Spleen (tissue), 11 donors: ENCODE measurements at regions not wholly inside any gene's neighbourhood (a gene's known extent, or its start where the extent isn't known, plus 50 kb on each side); places are given as distances from the start of the nearest gene placed in this dataset.

Experiments used
- DNase-seq: peaks from one replicate; pipeline ENCODE4 v3.0.0-alpha.2; 2020
- H3K27ac ChIP-seq, 8 donors: fragments of 200-600 bp; sonication (generic) in 7 of 8; 1 replicate in 4 of 8; 2 replicates in 4 of 8; pipeline versions ENCODE4 v1.5.0 to v1.8.0; 2016 to 2021; ENCODE audit warnings: inconsistent platforms in 4 of 8, mild to moderate bottlenecking in 4 of 8, moderate library complexity in 1 of 8
- H3K27me3 ChIP-seq, 7 donors: fragments of 200-600 bp; sonication (generic) in 6 of 7; replicated peaks in 1 of 7; 1 replicate in 4 of 7; 2 replicates in 3 of 7; pipeline versions ENCODE4 v1.5.0 to v1.8.0; 2016 to 2021; ENCODE audit warnings: inconsistent platforms in 3 of 7, mild to moderate bottlenecking in 1 of 7
- H3K36me3 ChIP-seq, 6 donors: fragments of 200-600 bp; sonication (generic) in 5 of 6; 1 replicate in 4 of 6; 2 replicates in 2 of 6; pipeline versions ENCODE4 v1.5.0 to v1.8.0; 2016 to 2021; ENCODE audit warnings: inconsistent platforms in 2 of 6
- H3K4me1 ChIP-seq, 6 donors: fragments of 200-600 bp; sonication (generic) in 5 of 6; 1 replicate in 3 of 6; 2 replicates in 3 of 6; pipeline versions ENCODE4 v1.5.0 to v1.8.0; 2016 to 2021; ENCODE audit warnings: inconsistent platforms in 3 of 6
- H3K4me3 ChIP-seq, 8 donors: fragments of 200-600 bp; sonication (generic) in 7 of 8; 1 replicate in 4 of 8; 2 replicates in 4 of 8; pipeline versions ENCODE4 v1.5.0 to v1.8.0; 2016 to 2021; ENCODE audit warnings: inconsistent platforms in 4 of 8, mild to moderate bottlenecking in 4 of 8, moderate library complexity in 2 of 8
- H3K9me3 ChIP-seq, 8 donors: fragments of 200-600 bp; sonication (generic) in 7 of 8; 1 replicate in 4 of 8; 2 replicates in 4 of 8; pipeline versions ENCODE4 v1.5.0 to v1.8.0; 2016 to 2021; ENCODE audit warnings: inconsistent platforms in 4 of 8
- POLR2A ChIP-seq, 3 donors: fragments of 450-650 bp; IDR thresholded peaks; one replicate each; pipeline ENCODE4 v1.5.1; 2017; ENCODE audit warnings: antibody characterized with exemption in 3 of 3, mild to moderate bottlenecking in 1 of 3
- POLR2AphosphoS5 ChIP-seq, 3 donors: sonication (generic); formaldehyde crosslinking; IDR thresholded peaks; one replicate each; pipeline ENCODE4 v1.5.1; 2017; ENCODE audit warnings: antibody characterized with exemption in 3 of 3
- WGBS, 5 donors: extraction: QIAGEN DNeasy Blood & Tissue Kit in 3 of 5; methylation state at CpG; one replicate each; pipeline versions ENCODE4 v1.1.5 to v1.1.7; 2013 to 2018; 5-methylcytosine and 5-hydroxymethylcytosine counted together
- intact Hi-C: fragments of 100-400 bp; cut with DNase I; formaldehyde crosslinking; loops from one replicate; pipeline ENCODE4 v1.15.0; 2023; ENCODE audit warnings: low total_unique reads
- TF ChIP-seq, protein P1 (sequence below), 11 experiments: fragments of 200-600 bp in 7 of 11; fragments of 450-650 bp in 4 of 11; sonication (generic) in 4 of 11; IDR thresholded peaks in 8 of 11; conservative IDR thresholded peaks in 3 of 11; 1 replicate in 7 of 11; 2 replicates in 4 of 11; pipeline versions ENCODE4 v1.4.0 to v1.8.0; 2016 to 2021; ENCODE audit warnings: antibody characterized with exemption in 11 of 11, inconsistent platforms in 4 of 11, mild to moderate bottlenecking in 1 of 11
- donor health status: healthy with polysubstance abuse.
- donor health status: DM: no; HTN: no; CAD: no; lungs with moderate emphysema.
- donor health status: DM: no; HTN: no; CAD: no.
- donor health status: Bipolar disorder and iron deficiency.
- donor health status: healthy.
- donor health status: DM: no; HTN: no; CAD: no.
- donor health status: DM: yes; HTN: yes; CAD: no.

DNA sequence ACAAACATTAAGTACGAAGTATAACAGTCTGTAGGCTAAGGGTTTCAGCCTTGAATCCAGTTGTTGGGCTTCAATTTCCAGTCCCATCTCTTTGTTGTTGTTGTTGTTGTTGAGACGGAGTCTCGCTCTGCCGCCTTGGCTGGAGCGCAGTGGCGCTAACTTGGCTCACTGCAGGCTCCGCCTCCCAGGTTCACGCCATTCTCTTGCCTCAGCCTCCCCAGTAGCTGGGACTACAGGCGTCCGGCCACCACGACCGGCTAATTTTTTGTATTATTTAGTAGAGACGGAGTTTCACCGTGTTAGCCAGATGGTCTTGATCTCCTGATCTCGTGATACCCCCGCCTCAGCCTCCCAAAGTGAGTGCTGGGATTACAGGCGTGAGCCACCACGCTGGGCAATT, 464.9 kb downstream of the ANKRD7 start:
- no peak for DNase-seq
- TF ChIP-seq POLR2A (IDR thresholded peaks at IDR 0.05): no peak
- TF ChIP-seq, protein P1, sequence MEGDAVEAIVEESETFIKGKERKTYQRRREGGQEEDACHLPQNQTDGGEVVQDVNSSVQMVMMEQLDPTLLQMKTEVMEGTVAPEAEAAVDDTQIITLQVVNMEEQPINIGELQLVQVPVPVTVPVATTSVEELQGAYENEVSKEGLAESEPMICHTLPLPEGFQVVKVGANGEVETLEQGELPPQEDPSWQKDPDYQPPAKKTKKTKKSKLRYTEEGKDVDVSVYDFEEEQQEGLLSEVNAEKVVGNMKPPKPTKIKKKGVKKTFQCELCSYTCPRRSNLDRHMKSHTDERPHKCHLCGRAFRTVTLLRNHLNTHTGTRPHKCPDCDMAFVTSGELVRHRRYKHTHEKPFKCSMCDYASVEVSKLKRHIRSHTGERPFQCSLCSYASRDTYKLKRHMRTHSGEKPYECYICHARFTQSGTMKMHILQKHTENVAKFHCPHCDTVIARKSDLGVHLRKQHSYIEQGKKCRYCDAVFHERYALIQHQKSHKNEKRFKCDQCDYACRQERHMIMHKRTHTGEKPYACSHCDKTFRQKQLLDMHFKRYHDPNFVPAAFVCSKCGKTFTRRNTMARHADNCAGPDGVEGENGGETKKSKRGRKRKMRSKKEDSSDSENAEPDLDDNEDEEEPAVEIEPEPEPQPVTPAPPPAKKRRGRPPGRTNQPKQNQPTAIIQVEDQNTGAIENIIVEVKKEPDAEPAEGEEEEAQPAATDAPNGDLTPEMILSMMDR (IDR thresholded peaks at IDR 0.05 in 8 of 11, conservative IDR thresholded peaks at IDR 0.05 in 3 of 11): no peak
- TF ChIP-seq POLR2AphosphoS5 (IDR thresholded peaks at IDR 0.05): no peak
- Histone ChIP-seq H3K36me3 (no peaks in the 10 kb centered on the region), H3K9me3 (no peaks in the 10 kb centered on the region), H3K4me3 (no peak overlapping the region), H3K4me1 (no peaks in the 10 kb centered on the region), H3K27me3 (no peaks in the 10 kb centered on the region), H3K27ac (no peak overlapping the region)
- WGBS, 5 donors: 90 to 96% (median 93%) methylated on average over 18 of the region's 18 CpGs
- intact Hi-C loops: no loop called here

DNA sequence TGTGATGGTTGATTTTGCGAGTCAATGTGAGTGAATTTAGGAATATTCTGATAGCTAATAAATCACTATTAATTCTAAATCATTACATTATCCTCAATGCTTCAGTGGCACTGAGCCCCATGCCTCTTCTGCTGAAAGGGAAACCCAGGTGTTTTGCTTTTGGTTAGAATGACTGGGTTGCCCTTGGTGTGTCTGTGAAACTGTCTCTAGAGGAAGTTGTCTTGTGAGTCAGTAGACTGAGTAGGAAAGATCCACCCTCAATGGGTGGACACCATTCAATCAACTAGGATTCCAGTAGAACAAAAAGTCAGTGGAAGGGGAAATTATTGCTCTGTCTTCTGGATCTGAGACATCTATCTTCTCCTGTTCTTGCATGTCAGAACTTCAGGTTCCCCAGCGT, 472.4 kb downstream of the ANKRD7 start:
- Histone ChIP-seq H3K4me1 (no peaks in the 10 kb centered on the region), H3K27me3 (no peaks in the 10 kb centered on the region), H3K9me3 (no peaks in the 10 kb centered on the region), H3K36me3 (no peaks in the 10 kb centered on the region), H3K4me3 (no peak overlapping the region), H3K27ac (no peak overlapping the region)
- intact Hi-C loops: no loop called here
- DNase-seq: no peak
- 86 to 98% (median 91%) methylated on average over 2 of the region's 2 CpGs for WGBS, 5 donors
- TF ChIP-seq, protein P1 (IDR thresholded peaks at IDR 0.05 in 8 of 11, conservative IDR thresholded peaks at IDR 0.05 in 3 of 11): no peak
- TF ChIP-seq POLR2AphosphoS5 (IDR thresholded peaks at IDR 0.05) (no peak), POLR2A (IDR thresholded peaks at IDR 0.05) (no peak)

DNA sequence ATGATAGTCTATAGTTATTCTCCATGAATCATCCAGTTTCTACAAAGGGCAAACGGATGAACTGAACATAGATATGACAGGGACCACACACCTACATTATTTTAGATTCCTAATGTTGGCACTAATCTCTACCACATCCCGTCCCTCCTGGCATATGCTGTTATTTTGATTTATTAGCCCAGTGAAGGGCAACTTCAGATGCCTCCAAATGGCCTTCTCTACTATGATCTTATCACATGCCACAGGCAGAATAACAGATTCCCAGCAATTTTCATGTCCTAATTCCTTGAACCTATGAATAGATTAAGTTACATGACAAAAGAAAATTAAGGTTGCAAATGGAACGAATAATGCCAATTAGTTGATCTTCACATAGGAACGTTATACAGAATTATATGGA, 474.7 kb downstream of the ANKRD7 start:
- no peaks in the 10 kb centered on the region for H3K36me3 ChIP-seq
- no peak overlapping the region for H3K4me3 ChIP-seq
- H3K4me1 ChIP-seq: no peaks in the 10 kb centered on the region
- 68 to 77% (median 74%) methylated on average over 4 of the region's 4 CpGs for WGBS, 5 donors
- intact Hi-C loops: no loop called here
- no peaks in the 10 kb centered on the region for H3K27me3 ChIP-seq
- H3K9me3 ChIP-seq: peaks cover 0 to 4% (median 0%) of the 10 kb centered on the region in 8 donors
- TF ChIP-seq, protein P1 (IDR thresholded peaks at IDR 0.05 in 8 of 11, conservative IDR thresholded peaks at IDR 0.05 in 3 of 11): no peak
- TF ChIP-seq POLR2AphosphoS5 (IDR thresholded peaks at IDR 0.05) (no peak), POLR2A (IDR thresholded peaks at IDR 0.05) (no peak)
- no peak overlapping the region for H3K27ac ChIP-seq
- DNase-seq: no peak

DNA sequence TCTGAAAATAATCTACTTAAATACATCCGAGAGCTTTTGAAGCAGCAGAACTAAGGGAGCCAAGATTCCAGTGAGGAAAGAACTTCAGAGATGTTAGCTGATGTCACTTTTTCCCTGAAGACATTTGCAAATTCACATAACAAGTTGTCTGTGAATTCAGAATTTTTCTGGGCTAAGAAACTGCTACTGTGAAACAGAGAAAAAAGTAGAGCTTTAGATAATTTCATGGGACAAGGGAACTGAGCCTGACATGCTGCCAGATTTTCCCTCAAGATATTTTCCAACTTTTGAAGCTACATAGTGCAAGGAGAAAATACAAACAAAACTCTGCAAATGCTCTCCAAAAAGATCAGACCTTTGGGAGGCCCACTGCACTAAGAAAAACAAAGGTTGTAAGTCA, 484.2 kb downstream of the ANKRD7 start:
- H3K9me3 ChIP-seq: no peaks in the 10 kb centered on the region
- TF ChIP-seq, protein P1 (IDR thresholded peaks at IDR 0.05 in 8 of 11, conservative IDR thresholded peaks at IDR 0.05 in 3 of 11): no peak
- no peak for TF ChIP-seq POLR2AphosphoS5 (IDR thresholded peaks at IDR 0.05)
- no peaks in the 10 kb centered on the region for H3K4me1 ChIP-seq
- intact Hi-C loops: no loop called here
- no peaks in the 10 kb centered on the region for H3K36me3 ChIP-seq
- H3K4me3 ChIP-seq: no peak overlapping the region
- H3K27me3 ChIP-seq: no peaks in the 10 kb centered on the region
- H3K27ac ChIP-seq: no peak overlapping the region
- no peak for DNase-seq
- WGBS, 5 donors: 60 to 89% (median 71%) methylated on average over 1 of the region's 1 CpG
